ENCODE measurements at regions not wholly inside any gene's neighbourhood (a gene's known extent, or its start where the extent isn't known, plus 50 kb on each side); places are given as distances from the start of the nearest gene placed in this dataset.

- no peaks in the 10 kb centered on the region for H3K27me3 Mint-ChIP-seq
- no peak for DNase-seq
- H3K4me1 Mint-ChIP-seq, result peaks cover 36% of the 10 kb centered on the region
- peaks cover 3% of the 10 kb centered on the region for H3K36me3 Mint-ChIP-seq
- no peak overlapping the region for H3K4me3 Mint-ChIP-seq
- H3K9me3 Mint-ChIP-seq, result no peaks in the 10 kb centered on the region
- CTCF ChIA-PET, result no interaction called here
- no peak overlapping the region for H3K27ac Mint-ChIP-seq
Measured at GRCh38 chr6:14720411-14721102, 525.3 kb upstream of the JARID2 start.

GRCh38 chr6:14721103-14721758, 524.6 kb upstream of the JARID2 start:
- CTCF ChIA-PET, result no interaction called here
- Mint-ChIP-seq H3K9me3 (no peaks in the 10 kb centered on the region), H3K27ac (no peak overlapping the region), H3K4me1 (peaks cover 36% of the 10 kb centered on the region), H3K4me3 (no peak overlapping the region), H3K27me3 (no peaks in the 10 kb centered on the region), H3K36me3 (peaks cover 3% of the 10 kb centered on the region)
- no peak for DNase-seq

- no peak for DNase-seq
- H3K27me3 Mint-ChIP-seq, result no peaks in the 10 kb centered on the region
- CTCF ChIA-PET, result interaction anchor here (0.6 to 1.9 kb wide), 2 partner anchors 11 to 31 kb away, joined by 3 to 8 read pairs; no protein-coding TSS in a partner anchor
- no peak overlapping the region for H3K27ac Mint-ChIP-seq
- no peak overlapping the region for H3K4me3 Mint-ChIP-seq
- H3K4me1 Mint-ChIP-seq, result peaks cover 30% of the 10 kb centered on the region
- H3K36me3 Mint-ChIP-seq, result peaks cover 3% of the 10 kb centered on the region
- no peaks in the 10 kb centered on the region for H3K9me3 Mint-ChIP-seq
Measured at GRCh38 chr6:14722001-14722562, 523.8 kb upstream of the JARID2 start.

DNA sequence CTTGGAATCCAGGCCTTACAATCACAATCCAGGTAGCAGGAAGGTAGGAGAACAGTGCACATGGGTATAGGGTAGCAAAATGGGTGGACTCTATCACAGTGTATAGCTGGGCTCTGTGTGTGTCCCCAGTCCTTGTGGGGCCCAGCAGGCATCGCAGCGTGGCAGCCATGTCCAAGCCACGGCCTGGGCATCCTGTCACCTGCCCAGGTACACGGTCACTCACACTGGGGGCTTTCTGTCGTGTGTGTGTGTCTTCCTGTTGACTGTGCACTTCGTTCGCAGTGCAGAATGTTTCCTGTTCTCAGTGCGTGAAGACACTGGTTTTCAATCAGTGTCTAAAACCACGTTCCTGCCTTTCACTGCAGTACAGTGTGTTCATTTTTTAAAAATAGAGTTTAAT, 523.2 kb upstream of the JARID2 start:
- H3K27ac Mint-ChIP-seq, result no peak overlapping the region
- H3K4me1 Mint-ChIP-seq, result peaks cover 25% of the 10 kb centered on the region
- no peak overlapping the region for H3K4me3 Mint-ChIP-seq
- H3K27me3 Mint-ChIP-seq, result no peaks in the 10 kb centered on the region
- H3K36me3 Mint-ChIP-seq, result no peaks in the 10 kb centered on the region
- CTCF ChIA-PET, result interaction anchor here (1.9 kb wide), 1 partner anchor 12 kb away, joined by 8 read pairs; no protein-coding TSS in a partner anchor
- no peak for DNase-seq
- H3K9me3 Mint-ChIP-seq, result peaks cover 3% of the 10 kb centered on the region

DNA sequence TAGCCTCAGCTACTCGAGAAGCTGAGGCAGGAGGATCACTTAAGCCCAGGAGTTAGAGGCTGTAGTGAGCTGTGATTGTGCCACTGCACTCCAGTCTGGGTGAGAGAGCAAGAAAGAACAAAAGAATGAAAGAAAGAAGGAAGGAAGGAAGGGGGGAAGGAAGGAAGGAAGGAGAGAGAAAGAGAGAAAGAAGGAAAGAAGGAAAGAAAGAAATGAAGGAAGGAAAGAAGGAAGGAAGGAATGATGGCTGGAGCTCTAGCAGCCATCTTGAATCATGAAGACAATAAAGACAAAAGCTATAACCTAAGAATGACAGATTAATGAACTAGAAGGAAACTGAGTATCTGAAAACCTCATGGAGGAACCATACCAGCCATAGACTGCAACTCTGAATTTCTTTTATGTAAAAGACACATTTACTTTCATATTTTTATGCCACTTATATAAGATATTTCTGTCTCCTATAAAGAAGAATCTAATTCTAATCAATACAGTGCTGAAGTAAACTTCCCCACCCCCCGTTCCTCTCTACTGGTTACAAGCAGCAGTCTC, 522.3 kb upstream of the JARID2 start:
- Mint-ChIP-seq H3K36me3 (no peaks in the 10 kb centered on the region), H3K9me3 (peaks cover 5% of the 10 kb centered on the region), H3K27ac (no peak overlapping the region), H3K4me1 (peaks cover 29% of the 10 kb centered on the region), H3K27me3 (no peaks in the 10 kb centered on the region), H3K4me3 (no peak overlapping the region)
- CTCF ChIA-PET, result interaction anchor here (1.9 kb wide), 1 partner anchor 13 kb away, joined by 8 read pairs; no protein-coding TSS in a partner anchor
- no peak for DNase-seq

DNA sequence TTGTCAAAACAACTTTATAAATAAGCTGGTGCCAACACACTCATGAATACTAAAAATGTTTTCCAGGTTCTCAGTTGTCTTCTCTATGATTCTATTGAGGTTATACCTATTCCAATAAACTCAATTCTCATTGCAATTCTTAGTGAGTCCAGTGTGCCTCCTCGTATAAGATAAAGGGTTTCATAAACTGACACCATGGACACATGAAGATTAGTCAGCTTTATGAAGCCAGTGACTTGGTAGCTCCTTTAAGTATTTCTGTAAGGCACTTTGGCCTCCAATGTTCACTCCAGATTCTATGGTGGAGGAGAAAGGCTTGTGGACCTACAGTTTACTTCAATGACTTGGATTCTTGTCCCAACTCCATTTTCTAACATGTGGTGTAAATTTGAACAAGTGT, 521.3 kb upstream of the JARID2 start:
- no peak overlapping the region for H3K27ac Mint-ChIP-seq
- H3K9me3 Mint-ChIP-seq, result peaks cover 5% of the 10 kb centered on the region
- CTCF ChIA-PET, result no interaction called here
- H3K4me3 Mint-ChIP-seq, result no peak overlapping the region
- no peaks in the 10 kb centered on the region for H3K27me3 Mint-ChIP-seq
- peaks cover 36% of the 10 kb centered on the region for H3K4me1 Mint-ChIP-seq
- no peaks in the 10 kb centered on the region for H3K36me3 Mint-ChIP-seq
- no peak for DNase-seq

GRCh38 chr6:14726816-14727493, 518.9 kb upstream of the JARID2 start:
- no peak for DNase-seq
- no peaks in the 10 kb centered on the region for H3K36me3 Mint-ChIP-seq
- no peaks in the 10 kb centered on the region for H3K27me3 Mint-ChIP-seq
- CTCF ChIA-PET, result no interaction called here
- no peak overlapping the region for H3K4me3 Mint-ChIP-seq
- no peak overlapping the region for H3K27ac Mint-ChIP-seq
- H3K9me3 Mint-ChIP-seq, result peaks cover 7% of the 10 kb centered on the region
- H3K4me1 Mint-ChIP-seq, result peaks cover 44% of the 10 kb centered on the region

DNA sequence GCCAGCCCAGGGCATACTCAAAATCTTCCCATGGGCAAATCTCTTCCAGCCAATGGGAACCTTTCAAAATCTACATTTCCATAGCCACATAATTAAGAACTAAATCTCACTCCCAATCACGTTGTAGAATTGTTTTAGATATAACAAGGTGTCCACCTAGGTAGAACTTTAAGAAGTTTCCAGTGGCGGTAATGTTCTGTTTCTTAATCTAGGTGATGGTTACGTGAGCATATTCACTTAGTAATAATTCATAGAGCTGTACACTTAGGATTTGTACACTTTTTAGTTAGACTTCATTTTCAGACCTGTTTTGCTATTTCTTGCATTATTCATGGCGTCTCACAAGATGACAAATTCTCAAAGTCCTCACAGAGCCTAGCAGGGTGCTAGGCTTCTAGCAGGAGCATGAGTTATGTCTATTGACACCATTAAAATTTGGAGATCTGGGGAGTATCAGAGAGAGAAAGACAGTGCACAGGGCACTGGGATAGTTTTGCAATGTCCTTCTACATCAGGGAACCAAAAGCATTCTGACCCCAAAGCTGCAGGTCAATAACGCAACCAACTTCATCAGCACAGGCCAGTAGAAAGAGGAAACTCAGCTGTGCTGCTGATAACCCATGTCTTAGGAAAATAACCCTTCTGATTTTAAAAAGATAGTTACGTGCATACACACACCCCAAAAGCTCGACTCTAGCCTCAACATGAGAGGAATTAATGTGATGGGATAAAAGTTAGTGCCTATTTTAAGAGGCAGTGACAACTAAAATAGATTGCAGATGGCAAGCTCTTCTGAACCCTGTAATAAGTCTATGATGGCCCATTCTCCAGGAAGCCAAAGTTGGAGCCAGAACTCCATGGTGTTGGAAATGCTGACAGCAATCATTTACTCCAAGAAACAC, 518.1 kb upstream of the JARID2 start:
- H3K4me3 Mint-ChIP-seq, result no peak overlapping the region
- peaks cover 7% of the 10 kb centered on the region for H3K9me3 Mint-ChIP-seq
- no peak for DNase-seq
- no peaks in the 10 kb centered on the region for H3K27me3 Mint-ChIP-seq
- CTCF ChIA-PET, result interaction anchor here (1.0 kb wide), 1 partner anchor 16 kb away, joined by 3 read pairs; no protein-coding TSS in a partner anchor
- no peak overlapping the region for H3K27ac Mint-ChIP-seq
- no peaks in the 10 kb centered on the region for H3K36me3 Mint-ChIP-seq
- peaks cover 48% of the 10 kb centered on the region for H3K4me1 Mint-ChIP-seq

DNA sequence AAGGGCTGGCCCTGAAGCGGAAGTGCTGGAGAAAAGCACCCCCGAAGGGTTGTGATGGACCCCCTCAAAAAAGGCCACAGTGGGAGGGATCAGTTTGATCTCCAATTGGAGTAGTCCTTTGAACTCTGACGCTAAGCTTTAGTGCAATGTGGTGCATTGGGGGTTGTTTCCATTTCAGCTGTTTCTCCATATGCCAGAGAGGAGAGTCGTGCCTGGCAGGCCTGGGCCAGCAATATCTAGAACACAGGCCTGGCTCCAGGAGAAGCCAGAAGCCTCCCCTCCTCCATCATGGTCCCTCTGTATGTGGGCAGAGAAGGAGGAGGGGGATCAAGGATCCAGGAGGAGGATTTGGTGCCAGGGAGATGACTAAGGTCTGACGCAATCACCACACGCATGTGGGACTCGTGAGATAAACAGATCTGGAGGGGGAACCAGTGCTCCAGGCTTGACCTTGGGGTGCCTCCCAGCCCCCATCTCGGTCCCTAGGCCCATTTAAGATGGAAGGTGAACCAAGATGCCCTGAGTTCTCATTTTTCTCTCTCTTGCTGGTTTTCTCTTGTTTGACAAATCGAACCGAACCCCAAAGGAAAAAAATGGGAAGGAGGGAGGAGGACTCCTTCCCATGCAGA, 517.4 kb upstream of the JARID2 start:
- H3K4me3 Mint-ChIP-seq, result no peak overlapping the region
- CTCF ChIA-PET, result interaction anchor here (1.0 kb wide), 1 partner anchor 17 kb away, joined by 3 read pairs; no protein-coding TSS in a partner anchor
- H3K27me3 Mint-ChIP-seq, result no peaks in the 10 kb centered on the region
- H3K9me3 Mint-ChIP-seq, result peaks cover 9% of the 10 kb centered on the region
- H3K4me1 Mint-ChIP-seq, result peaks cover 48% of the 10 kb centered on the region
- H3K36me3 Mint-ChIP-seq, result peaks cover 2% of the 10 kb centered on the region
- DNase-seq, result no peak
- H3K27ac Mint-ChIP-seq, result no peak overlapping the region

GRCh38 chr6:14729129-14729871, 516.6 kb upstream of the JARID2 start:
- H3K27ac Mint-ChIP-seq, result no peak overlapping the region
- peaks cover 6% of the 10 kb centered on the region for H3K36me3 Mint-ChIP-seq
- peaks cover 15% of the 10 kb centered on the region for H3K9me3 Mint-ChIP-seq
- DNase-seq, result no peak
- H3K27me3 Mint-ChIP-seq, result no peaks in the 10 kb centered on the region
- no peak overlapping the region for H3K4me3 Mint-ChIP-seq
- CTCF ChIA-PET, result no interaction called here
- H3K4me1 Mint-ChIP-seq, result peaks cover 51% of the 10 kb centered on the region

GRCh38 chr6:14730654-14731053, 515.2 kb upstream of the JARID2 start:
- Mint-ChIP-seq H3K4me3 (no peak overlapping the region), H3K9me3 (peaks cover 18% of the 10 kb centered on the region)

GRCh38 chr6:14731611-14732010, 514.3 kb upstream of the JARID2 start:
- H3K36me3 Mint-ChIP-seq, result peaks cover 7% of the 10 kb centered on the region
- H3K4me3 Mint-ChIP-seq, result no peak overlapping the region
- CTCF ChIA-PET, result interaction anchor here (1.5 kb wide), 1 partner anchor 20 kb away, joined by 4 read pairs; no protein-coding TSS in a partner anchor
- H3K4me1 Mint-ChIP-seq, result peaks cover 74% of the 10 kb centered on the region
- H3K9me3 Mint-ChIP-seq, result peaks cover 18% of the 10 kb centered on the region
- H3K27ac Mint-ChIP-seq, result no peak overlapping the region
- DNase-seq, result no peak
- no peaks in the 10 kb centered on the region for H3K27me3 Mint-ChIP-seq

More at GRCh38 chr6:14730654-14731053, 515.2 kb upstream of the JARID2 start:
- CTCF ChIA-PET, result no interaction called here
- H3K27ac Mint-ChIP-seq, result no peak overlapping the region
- H3K4me1 Mint-ChIP-seq, result peaks cover 65% of the 10 kb centered on the region
- H3K36me3 Mint-ChIP-seq, result peaks cover 6% of the 10 kb centered on the region
- no peaks in the 10 kb centered on the region for H3K27me3 Mint-ChIP-seq
- no peak for DNase-seq

All from activated naive CD4-positive, alpha-beta T cell treated with anti-CD3 and anti-CD28 coated beads, Interleukin-2, amount 10 ng/mL, durations not matched to agents 7 days and 5 days (primary cell).